Stomach (tissue), 4 donors: ENCODE measurements at regions not wholly inside any gene's neighbourhood (a gene's known extent, or its start where the extent isn't known, plus 50 kb on each side); places are given as distances from the start of the nearest gene placed in this dataset.

Source experiments
- CTCF ChIP-seq, 7 experiments: fragments of 450-650 bp in 4 of 7; fragments of 200-600 bp in 3 of 7; sonication (generic) in 3 of 7; IDR thresholded peaks; one replicate each; pipeline ENCODE4 v1.5.1; 2016 to 2019; ENCODE audit warnings: antibody characterized with exemption in 7 of 7, control low read depth in 2 of 7, mild to moderate bottlenecking in 1 of 7
- EP300 ChIP-seq: sonication (generic); formaldehyde crosslinking; IDR thresholded peaks from one replicate; pipeline ENCODE4 v1.6.1; 2017; ENCODE audit warnings: antibody characterized with exemption
- POLR2A ChIP-seq, 4 donors: fragments of 450-650 bp; IDR thresholded peaks; one replicate each; pipeline ENCODE4 v1.6.1; 2016; ENCODE audit warnings: antibody characterized with exemption in 4 of 4, control low read depth in 2 of 4, mild to moderate bottlenecking in 1 of 4, moderate library complexity in 1 of 4
- POLR2AphosphoS5 ChIP-seq, 3 donors: sonication (generic); formaldehyde crosslinking; IDR thresholded peaks; one replicate each; pipeline ENCODE4 v1.6.1; 2016; ENCODE audit warnings: antibody characterized with exemption in 3 of 3

GRCh38 chr7:124086843-124087242, 54.0 kb upstream of the TMEM229A start:
- no peak for TF ChIP-seq EP300
- TF ChIP-seq CTCF (IDR thresholded peaks at IDR 0.05), result no peak
- TF ChIP-seq POLR2A (IDR thresholded peaks at IDR 0.05), result no peak
- TF ChIP-seq POLR2AphosphoS5 (IDR thresholded peaks at IDR 0.05), result no peak
